GM19043 (cell line): ENCODE measurements at regions not wholly inside any gene's neighbourhood (a gene's known extent, or its start where the extent isn't known, plus 50 kb on each side); places are given as distances from the start of the nearest gene placed in this dataset.

ENCODE experiments used
- ATAC-seq: cut with Tn5 transposase; IDR thresholded peaks from one replicate; pipeline ENCODE4 v1.9.1; 2021; ENCODE audit warnings: low read depth; ENCODE audit not compliant: unreplicated experiment

DNA sequence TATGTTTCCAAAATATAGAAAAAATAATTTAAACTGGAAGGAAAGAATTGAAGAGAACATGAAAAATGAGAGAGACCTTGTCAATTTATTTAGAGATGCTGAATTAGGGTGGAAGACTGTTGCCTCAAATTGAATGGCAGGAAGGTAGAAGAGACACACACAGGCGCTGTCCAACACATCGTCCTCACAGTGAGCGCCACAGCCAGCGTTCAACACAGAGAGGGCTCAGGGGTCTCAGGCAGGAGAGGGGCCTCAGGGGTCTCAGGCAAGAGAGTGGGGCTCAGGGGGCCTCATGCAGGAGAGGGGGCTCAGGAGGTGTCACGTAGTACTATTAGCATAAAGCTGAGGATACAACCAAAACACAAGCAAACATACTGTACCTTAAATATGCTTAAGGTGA is 65.7 kb downstream of the TMEM18 start:
- ATAC-seq: no peak

DNA sequence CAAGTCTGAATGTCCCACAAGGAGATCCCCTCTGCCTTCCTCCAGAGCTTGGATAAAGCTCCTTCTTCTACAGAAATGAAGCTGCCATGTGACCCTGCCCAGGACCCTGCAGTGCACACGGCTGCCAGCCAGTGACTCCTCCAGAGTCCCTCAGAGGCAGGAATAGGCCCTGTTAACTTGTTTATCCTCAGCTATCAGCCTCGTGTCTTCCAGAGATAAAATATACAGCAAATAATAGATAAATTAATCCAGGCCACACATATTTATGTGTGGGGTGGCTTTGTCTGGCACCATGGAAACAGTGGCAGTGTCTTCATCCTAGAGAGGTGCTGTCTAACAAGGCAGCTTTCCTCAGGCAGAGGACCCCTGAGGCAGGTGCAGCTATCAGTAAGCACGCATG is 66.7 kb downstream of the TMEM18 start:
- no peak for ATAC-seq

DNA sequence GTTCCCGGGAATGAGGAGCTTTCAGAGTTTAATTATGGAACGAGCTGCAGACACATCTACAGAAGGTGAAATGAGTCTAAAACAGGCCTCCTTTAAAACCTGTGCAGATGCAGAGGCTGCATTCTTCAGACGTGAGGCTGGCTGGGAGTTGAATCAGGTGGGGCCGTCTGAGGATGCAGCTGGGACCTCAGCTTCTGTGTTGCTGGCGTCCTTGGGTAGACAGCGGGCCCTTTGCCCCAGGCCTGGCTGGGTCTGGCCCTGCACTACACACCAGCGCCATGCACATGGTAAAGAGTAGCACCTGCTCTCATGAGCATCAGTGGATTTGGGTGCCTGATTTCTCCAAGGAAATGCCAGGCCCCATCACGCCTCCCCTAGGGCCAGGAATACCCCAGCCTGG is 67.3 kb downstream of the TMEM18 start:
- ATAC-seq: no peak

DNA sequence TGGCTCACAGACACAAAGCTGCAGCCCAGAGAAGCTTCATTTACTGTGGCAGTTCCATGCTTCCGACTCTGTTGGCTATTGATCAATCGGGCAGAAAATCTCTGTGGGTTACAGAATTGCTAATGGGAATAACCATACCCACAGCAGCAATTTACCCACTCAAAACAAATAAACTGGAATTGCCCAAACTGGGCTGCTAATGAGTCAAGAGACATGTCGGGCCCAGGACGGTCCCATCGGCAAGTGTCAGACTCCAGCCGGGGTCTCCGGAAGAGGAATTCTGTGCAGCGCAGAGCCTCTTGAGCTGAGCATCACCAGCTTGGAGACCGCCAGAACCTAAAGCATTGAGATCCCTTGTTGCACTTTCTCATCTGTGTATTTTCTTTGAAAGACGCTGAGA is 67.8 kb downstream of the TMEM18 start:
- no peak for ATAC-seq

DNA sequence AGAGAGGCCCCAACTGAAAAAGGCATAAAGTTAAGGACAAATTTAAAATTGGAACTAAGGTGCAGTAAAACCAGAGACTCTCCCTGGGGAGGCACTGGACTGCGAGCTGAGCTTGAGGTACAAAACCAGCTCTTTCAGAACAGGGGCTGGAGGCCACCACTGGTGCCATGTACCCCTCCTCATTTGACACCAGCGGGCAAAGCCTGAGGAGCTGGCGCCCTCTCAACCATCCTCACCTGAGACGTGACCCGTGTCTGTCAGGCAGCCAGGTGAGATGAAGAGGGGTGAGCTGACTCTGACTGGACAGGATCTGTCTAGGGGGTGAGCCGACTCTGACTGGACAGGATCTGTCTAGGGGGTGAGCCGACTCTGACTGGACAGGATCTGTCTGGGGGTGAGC is 68.5 kb downstream of the TMEM18 start:
- ATAC-seq: no peak

DNA sequence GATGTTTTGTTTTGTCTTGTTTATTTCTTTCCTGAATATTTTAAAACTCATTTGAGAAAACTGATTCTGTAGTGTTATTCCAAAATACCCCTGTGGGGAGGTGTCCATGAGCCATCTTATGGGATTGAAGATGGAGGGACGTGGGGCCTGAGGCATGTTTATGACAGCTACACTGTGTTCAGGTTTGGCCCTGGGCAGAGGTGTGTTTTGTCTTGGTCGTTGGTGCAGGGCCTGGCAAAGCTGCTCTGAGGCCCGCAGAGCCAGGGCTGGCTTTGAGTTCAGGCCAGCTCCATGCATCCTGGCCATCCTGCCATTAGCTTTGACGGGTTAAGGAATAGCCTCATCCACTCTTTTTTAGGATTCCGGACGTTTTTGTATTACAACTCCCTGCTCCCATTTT is 68.9 kb downstream of the TMEM18 start:
- no peak for ATAC-seq

DNA sequence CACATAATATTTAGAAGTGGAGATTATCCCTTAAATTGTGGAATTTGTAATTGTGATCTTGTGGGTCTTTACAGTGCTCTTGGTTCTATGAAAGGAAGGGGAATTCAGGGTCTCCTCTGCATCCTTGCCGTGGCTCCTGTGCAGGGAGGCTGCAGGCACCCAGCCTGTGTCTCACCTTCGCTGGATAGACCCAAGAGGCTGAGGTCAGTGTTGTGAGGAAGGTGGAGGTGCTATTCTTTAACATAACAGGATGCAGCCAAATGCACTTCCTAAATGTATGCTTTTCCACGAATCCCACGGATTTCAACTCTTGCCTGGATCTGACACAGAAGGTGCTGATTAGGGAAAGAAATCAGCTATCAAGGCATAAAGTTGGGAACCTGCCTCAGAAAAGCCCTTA is 69.5 kb downstream of the TMEM18 start:
- no peak for ATAC-seq

DNA sequence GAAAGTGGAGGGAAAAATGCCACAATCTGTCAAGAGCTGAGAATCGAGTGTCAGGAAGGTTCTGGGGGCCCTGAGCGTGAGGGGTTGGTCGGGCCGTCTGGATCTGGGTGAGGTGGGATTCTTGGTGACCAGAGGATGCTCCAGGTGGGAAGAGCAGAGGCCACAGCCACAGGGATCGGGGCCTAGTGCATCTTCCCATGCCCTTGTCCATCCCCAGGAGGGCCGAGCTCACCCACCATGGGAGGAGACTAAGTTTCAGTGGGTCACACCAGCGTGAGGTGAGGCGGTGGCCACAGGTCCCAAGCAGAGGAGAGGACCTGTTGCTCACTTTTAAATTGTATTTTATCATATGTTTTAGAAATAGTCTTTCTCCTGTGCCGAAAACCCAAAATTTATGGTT is 70.0 kb downstream of the TMEM18 start:
- ATAC-seq: no peak

DNA sequence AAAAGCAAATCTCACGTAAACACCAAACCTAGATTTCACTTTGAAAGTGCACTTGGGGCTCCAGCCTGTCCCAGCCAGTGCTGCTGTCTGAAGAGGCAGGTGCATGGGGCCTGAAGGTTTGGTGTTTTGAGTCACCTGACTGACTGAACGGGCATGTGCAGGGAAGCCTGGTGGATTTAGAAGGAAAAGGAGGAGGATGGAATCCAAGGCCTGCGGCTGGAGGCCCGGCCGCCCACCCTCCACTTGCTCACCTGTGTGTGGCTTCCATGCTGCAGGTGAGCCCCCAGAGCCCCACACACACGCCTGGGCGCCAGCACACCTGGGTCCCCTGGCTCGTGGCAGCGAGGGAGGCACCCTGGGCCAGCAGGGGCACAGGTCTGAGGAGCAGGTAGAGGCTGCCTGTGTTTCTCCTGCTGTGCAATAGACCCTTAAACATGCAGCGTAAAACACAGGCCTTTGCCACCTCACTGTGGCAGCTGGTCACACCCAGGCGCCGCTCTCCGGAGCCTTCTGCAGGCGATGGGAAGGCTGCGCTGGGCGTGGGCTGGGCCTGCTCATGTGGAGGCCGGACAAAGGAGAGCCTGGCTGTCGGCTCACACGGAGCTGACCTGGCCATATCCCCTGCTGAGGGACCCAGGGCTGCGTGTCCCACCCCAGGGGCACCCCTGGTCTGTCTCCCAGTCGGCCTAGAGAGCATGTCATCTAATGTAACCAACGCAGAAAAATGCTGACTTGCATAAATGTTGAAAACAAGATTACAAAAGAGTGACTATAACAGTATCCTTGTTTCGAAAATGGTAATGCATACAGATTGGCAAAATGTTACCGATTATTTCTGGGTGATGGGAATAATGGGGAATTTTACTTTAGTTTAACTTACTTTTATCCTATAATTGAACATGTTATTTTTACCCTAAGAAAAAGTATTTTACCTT is 71.3 kb downstream of the TMEM18 start:
- ATAC-seq: no peak

DNA sequence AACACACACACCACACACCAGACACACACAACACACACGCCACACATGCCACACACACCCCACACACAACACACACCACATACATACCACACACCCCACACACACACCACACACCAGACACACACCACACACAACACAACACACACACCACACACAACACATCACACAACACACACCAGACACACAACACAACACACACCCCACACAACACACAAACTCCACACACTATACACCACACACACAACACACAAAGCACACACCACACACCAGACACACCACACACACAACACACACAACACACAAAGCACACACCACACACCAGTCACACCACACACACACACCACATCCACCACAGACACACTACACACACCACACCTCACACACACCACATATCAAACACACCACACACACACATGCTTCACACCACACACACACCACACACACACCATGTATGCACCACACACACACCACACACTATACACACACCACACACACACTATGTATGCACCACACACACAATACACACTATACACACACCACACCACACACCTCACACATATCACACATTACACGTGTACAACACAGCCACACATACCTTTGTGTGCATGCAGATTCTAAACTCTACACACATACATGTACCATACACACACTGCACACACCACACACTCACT is 72.2 kb downstream of the TMEM18 start:
- ATAC-seq: no peak

DNA sequence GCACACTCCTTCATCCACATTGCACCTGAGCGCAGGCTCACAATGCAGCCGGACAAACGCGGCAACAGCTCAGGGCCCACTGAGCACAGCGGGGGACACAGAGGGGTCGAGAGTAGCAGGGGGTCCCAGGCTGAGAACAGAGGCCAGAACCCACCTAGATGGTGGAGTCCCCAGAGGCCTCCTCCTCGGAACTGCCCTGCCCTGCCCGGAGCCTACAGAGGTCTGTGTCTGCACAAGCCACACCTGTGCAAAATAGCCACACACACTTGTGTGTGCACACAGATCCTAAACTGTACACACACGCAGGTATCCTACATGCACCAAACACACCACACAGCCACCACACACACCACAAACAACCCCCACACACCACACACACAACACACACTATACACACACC is 72.8 kb downstream of the TMEM18 start:
- no peak for ATAC-seq

DNA sequence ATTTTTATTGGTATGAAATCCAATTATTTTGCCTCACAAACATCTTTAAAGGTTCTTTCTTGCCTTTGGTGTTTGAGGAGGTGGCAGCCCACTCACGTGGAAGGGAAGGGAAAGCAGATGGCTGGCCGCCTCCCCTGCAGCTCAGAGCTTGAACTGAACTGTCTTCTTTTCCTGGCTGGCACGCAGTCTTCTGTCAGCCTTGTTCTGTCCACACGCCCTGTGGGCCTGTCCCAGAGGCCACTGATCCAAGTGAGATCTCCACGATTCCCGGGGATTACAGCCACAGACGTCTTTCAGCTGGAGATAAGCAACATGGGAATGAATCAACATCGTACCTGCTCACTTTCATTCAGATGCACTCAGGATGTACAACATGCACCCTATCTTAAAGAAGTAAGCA is 73.3 kb downstream of the TMEM18 start:
- ATAC-seq: no peak

DNA sequence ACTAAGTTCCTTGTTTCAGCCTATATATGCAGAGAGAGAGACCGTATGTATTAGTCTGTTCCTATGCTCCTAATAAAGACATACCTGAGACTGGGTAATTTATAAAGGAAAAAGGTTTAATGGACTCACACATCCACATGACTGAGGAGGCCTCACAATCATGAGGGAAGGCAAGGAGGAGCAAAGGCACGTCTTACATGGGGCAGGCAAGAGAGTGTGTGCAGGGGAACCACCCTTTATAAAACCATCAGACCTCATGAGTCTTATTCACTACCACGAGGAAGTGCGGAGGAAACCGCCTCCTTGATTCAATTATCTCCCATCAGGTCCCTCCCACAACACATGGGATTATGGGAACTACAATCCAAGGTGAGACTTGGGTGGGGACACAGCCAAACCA is 73.8 kb downstream of the TMEM18 start:
- ATAC-seq: no peak

DNA sequence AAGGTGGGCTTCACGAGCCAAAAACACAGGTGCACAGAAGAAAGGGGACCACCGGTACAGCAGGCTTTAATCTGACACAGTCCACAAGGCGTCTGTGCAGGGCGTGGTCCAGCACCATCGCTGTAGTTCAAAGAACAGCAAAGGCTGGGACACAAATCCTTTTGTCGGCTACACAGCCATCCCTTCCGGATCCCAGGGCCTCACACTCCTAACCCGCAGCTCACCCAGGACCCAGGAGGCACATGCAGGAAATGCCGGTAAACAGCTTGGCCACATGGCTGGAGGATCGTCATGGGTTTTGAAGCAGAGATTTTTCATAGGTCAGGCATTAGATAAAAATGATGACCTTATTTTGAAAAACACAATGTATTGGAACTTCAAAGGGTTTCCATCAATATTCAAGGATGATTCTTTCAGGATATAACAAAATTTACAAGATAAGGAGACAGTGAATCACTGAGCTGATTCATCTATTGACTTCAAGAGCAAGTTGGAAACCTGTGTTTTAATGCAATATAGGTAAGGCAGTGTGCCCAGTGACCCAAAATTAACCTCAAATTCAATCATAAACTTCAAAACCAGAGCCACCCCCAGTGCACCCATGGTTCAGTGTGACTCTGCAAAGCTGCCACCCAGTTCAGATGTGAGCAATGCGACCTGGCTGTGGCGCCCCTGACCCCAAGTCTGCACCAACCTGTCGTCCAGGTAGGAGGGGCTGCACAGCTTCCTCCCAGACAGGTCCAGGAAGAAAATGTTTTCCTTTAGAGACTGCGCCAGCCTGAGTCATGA is 74.4 kb downstream of the TMEM18 start:
- ATAC-seq: no peak

DNA sequence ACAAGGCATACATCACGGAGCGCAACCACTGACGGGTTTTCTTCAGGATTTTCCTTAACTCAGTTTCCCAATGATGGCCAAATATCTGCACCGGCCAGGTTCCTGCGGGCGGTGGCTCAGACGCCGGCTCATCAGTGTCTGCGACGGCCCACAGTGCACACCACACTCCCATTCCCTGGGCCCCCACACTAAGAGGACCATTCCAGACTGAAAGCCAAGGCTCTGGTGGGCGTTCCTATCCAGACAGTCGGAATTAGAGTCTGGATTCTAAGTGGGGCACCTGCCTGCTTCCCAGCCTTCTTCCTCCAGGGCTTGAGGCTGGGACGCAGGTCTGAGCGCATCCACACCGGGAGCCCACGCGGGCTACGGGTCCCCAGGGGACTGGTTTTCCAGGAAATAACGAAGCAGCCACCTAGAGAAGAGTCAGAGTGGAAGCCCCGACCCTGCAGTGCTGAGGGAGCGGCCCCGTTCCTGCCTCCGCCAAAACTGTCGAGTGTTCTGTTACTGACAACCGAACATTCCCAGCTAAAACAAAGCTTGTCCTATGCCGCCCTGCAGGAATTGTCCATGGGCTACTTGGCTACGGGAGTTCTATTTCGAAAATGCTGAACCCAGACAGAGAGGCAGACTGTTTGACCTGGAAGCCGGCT is 75.3 kb downstream of the TMEM18 start:
- no peak for ATAC-seq

DNA sequence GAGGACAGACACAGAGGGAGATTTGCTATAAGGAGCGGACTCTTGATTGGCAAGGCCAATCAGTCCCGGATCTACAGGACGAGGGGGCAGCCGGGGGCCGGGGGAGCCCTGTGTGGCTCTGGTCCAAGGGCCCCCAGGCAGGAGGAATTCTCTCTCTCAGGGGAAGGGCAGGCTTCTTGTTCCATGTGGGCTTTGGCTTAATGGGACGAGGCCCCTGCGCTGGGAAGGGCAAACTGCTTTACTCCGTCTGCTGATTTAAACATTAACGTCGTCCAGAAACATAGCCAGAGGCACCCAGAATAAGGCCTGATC is 75.9 kb downstream of the TMEM18 start:
- no peak for ATAC-seq

DNA sequence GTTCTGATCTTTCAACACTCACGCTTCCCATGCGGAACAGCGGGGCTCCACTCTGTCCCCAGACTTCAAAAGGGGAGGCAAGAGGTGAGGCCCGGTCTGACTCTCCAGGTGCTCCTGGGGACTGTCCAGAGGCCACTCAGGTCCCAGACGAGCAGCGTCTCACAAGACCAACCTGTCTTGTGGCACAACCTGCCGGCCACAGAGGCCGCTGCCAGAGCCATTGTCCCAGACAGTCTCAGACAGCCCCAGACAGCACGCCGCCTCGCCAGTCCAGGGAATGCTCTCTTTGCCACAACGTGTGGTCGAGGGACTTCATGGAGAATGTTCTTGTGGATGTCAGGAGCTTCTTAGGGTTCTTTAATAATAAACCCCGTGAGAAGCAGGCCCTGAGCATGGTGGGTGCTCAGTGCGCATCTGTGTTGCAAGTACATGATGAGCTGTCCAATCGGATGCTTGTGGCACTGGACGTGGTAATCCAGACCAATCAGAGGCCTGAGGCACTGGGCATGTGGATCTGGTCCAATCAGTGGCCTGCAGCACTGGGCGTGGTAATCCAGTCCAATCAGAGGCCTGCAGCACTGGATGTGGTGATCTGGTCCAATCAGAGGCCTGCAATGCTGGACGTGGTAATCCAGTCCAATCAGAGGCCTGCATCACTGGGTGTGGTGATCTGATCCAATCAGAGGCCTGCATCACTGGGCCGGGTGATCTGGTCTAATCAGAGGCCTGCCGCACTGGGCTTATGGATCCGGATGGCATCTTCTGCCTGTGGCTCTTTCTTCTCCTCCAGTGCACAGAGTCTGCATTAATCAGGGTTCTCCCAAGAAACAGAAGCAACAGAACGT is 76.4 kb downstream of the TMEM18 start:
- no peak for ATAC-seq

DNA sequence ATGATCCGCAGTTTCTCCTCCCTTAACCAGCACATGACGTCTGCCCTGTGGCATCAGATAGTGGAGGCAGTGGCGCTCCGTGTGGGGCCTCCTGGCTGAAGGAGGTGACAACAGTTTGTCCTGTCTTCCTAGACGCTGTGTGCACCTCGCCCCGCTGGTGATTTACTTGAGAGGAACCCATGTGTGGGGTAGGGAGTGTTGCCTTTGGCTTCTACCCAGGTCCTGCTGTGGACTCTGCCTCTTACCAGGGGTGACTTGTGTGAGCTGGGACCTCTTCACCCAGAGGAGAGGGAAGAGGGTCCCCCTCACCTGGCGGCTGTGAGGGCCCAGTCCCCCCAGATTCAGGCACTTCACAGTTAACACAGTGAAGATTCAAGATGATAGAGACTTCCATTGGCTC is 77.6 kb downstream of the TMEM18 start:
- ATAC-seq: no peak

DNA sequence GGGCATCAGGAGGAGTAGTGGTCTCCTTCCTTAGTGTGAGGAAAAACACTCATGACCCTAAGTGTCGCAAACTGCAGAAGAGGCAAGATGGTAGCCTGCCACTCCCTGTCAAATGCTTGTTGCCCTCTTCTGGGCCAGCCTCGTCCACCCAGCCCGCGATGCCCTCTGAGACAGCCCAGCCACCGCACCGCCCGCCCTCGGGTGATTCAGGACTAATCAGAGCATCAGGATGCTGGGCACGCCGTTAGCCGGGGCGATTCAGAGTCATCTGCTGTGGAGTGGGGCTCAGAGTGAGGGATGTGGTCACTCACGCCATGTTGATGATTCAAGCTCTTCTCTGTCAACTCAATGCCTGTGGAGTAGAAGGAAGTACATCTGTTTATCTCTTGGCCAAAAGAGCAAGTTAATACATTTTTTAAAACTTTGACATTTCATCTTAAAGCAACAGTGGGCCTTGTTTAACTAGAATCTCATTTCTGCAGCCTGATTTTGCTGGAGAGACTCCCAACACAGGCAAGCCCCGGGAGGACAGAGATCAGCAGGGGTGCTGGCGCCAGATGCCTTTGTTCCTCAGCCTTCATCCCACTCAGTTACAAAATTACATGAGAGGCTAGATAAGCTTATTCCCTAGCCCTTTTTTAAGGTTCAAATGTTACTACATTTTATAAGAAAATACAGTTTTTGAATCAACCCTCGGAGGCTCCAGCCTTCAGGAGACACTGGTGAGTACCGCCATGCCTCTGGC is 79.0 kb downstream of the TMEM18 start:
- ATAC-seq: no peak
